GM12875 (cell line): ENCODE measurements at regions not wholly inside any gene's neighbourhood (a gene's known extent, or its start where the extent isn't known, plus 50 kb on each side); places are given as distances from the start of the nearest gene placed in this dataset.

Experiments
- H3K4me3 ChIP-seq: one replicate; pipeline ENCODE4 v1.5.1; 2011; ENCODE audit warnings: low read depth, low read length, control low read depth
- CTCF ChIP-seq: IDR thresholded peaks from 2 replicates; pipeline ENCODE4 v1.5.1; 2011; ENCODE audit warnings: low read depth, mild to moderate bottlenecking, control low read depth, inconsistent platforms, low read length, moderate library complexity, borderline replicate concordance; ENCODE audit not compliant: insufficient read depth

DNA sequence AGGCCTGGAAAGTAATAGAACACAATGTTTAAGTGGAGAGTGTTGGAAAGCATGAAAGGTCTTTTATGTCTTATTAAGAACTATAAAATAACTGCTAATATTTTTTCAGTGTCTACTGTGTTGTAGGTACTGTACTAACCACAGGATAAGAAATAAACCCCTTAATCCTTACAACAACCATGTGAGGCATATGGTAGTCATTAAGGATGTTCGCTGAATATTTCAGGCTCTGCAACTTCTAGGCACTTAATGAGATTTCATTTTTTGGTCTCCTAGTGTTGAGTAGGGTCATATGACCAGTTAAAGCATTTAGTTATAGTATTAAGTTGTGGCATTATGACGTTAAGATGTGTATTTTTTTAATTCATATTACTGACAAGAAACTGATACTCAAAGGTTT lies 346.6 kb upstream of the KCNH7 start:
- H3K4me3 ChIP-seq, result no peak overlapping the region
- no peak for TF ChIP-seq CTCF

DNA sequence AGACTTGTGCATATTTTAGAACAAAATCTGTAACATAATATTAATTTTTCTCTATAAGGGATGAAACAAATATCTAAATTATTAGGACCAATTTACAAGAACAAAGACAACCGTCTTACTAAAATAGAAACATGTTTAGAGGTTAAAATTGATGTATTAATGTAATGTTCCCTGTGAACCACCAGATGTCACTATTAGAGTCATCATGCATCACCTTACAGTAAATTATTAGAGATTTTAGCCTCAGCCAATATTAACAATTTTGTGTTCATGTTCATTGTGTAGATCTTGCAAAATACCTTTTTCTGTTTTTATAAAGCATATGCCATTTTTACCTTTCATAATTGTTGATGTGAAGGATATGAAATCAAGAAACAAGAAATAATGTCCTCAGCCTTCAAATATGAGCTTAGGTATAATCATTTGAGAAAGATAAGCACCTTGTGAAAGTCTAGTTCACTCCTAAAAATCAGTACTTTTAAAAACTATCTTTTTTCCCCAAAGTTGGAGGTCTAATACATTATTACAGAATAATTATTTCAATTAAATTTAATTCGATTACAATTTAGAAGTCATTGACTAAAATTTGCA lies 344.3 kb upstream of the KCNH7 start:
- no peak overlapping the region for H3K4me3 ChIP-seq
- peak; percentile 31; the same call in 1 of the 2 replicates for TF ChIP-seq CTCF

GRCh38 chr2:163177592-163177991 lies 339.0 kb upstream of the KCNH7 start:
- no peak for TF ChIP-seq CTCF
- H3K4me3 ChIP-seq, result no peak overlapping the region

DNA sequence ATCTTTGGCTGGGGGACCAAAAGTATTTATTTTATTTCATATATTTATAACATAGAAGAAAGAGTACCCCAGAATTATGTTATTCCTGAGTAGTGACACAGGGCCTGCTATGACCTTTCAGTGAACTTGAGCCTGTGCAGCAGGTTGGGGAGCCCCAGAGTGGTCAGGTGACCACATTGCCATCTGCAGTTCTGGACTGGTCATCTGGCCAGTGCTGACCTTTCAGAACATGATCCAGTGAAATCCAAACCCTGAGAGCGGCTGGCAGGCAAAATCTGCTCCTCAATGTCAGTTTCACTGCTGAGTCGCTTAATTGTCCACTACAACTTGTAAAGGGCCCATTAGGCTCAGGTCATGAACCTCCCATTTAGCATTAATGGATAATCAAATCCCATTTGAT lies 336.7 kb upstream of the KCNH7 start:
- no peak overlapping the region for H3K4me3 ChIP-seq
- no peak for TF ChIP-seq CTCF

GRCh38 chr2:163173591-163173990 lies 335.0 kb upstream of the KCNH7 start:
- H3K4me3 ChIP-seq, result no peak overlapping the region
- no peak for TF ChIP-seq CTCF

- no peak for TF ChIP-seq CTCF
These were observed 333.4 kb upstream of the KCNH7 start for GRCh38 chr2:163171786-163172530.

DNA sequence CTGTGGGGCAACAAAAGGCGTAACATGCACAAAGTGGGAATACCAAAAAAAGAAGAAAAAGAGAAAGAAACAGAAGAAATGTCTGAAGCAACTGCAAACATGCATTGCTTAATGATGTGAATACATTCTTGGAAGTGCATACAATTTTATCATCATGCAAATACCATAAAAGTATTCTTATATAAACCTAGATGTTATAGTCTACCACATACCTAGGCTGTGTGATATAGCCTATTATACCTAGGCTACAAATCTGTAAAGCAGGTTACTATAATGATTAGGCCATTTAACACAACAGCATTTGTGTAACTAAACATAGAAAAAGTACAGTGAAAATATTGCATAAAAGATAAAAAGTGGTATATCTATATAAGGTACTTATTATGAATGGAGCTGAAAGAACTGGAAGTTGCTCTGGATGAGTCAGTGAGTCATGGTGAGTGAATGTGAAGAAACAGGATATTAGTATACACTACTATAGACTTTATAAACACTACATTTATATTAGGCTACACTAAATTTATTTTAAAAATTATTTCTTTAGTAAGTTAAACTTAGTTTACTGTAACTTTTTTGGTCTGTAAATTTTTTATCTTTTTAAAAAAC lies 319.4 kb upstream of the KCNH7 start:
- H3K4me3 ChIP-seq, result no peak overlapping the region
- no peak for TF ChIP-seq CTCF

More at GRCh38 chr2:163171786-163172530, 333.4 kb upstream of the KCNH7 start:
- H3K4me3 ChIP-seq, result no peak overlapping the region
